GM21381 (cell line): ENCODE measurements at regions not wholly inside any gene's neighbourhood (a gene's known extent, or its start where the extent isn't known, plus 50 kb on each side); places are given as distances from the start of the nearest gene placed in this dataset.
A peak's percentile ranks its signal among the peaks of the same experiment; 100 is the strongest.
"Not testable (repeated sequence)": the region's sequence is repeated elsewhere in the genome, so short reads cannot be mapped to it uniquely, and the experiment has no call there.

Experiments used
- ATAC-seq: cut with Tn5 transposase; IDR thresholded peaks from one replicate; pipeline ENCODE4 v1.9.1; 2021; ENCODE audit warnings: mild to moderate bottlenecking, moderate library complexity; ENCODE audit not compliant: unreplicated experiment

DNA sequence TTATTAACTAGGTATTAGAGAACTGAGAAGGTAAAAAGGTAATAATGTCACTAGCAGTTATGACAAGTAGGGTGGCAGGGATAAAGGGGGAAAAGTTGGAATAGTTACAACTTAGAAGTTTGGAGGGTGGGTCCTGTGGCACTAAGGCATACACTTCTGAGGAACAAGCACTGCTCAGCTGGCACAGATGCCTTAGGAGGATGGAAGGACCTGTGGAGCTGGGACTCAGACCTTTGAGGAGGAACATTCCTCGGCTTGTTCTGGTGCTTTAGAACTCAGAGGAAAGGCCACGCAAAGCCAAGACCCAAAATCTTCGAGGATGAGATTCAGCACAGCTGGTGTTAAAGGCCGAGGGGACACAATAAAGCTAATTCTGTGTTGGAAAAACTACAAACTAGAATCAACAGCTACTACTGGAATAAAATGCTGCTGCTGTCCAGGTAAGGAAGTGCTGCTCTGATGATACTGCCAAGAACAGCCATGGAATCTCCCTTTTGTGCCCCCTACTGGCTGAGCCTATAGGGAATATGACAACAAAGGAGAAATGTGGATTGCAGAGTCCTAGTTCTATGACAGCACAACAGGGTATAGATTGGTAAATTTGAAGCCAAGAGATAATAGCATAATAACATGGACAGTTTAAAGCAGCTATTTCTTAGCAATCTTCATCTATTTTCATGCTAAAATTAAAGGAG lies 126.7 kb downstream of the SLC25A46 start:
- peak; percentile 80 for ATAC-seq

DNA sequence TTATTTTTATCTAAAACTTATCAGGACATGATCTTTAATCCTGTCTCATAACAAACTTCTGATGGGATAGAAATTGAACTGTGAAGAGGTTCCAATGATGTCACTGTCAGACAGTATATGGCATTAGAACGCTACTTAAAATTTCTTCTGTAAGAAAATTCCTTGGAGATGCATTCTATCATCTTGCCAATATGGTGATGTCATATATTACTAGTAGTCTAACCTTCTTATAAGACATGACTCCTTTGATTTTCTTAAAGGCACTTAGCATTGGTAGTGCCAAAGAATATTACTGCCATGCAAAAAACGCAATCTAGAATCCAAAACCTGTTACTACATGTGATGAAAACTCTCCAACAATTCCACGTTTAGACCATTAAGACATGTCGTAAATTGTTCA lies 131.1 kb downstream of the SLC25A46 start:
- ATAC-seq = no peak

DNA sequence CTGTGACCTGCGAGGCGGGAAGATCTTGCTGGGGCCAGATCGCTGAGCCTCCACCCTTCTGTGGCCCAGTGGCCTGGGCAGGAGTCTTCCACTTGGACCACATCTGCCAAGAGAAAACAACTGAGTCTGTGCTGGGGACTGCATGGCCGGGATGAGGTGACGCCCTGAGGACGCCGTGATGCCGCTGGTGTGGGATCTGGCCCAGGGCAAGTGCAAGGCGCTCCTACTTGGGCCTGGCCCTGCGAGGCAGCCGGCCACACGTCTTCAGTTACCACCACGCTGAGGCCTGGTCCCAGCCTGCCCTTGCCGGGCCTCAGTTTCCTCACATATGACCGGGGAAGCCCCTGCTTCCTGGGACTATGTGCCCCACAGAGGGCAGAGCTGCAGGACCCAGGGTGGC lies 133.4 kb downstream of the SLC25A46 start:
- ATAC-seq = no peak

DNA sequence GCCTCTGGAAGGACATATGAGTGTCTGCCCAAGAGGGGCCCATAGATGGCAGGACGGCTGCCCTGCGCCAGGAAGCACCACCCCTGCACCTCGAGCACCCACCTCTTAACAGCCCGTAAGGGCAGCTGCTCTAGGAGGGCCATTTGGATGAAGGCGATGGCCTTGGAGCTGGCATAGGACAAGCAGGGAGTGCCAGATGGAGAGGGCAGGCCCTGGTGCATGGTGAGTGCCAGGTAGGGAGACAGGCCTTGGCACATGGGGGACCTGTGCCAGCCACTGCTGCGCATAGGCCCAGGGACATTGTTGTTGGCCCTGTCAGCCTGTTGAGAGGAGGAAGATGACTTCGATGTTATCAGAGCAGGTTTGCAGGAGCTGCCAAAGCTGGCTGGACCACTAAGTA lies 134.2 kb downstream of the SLC25A46 start:
- no peak for ATAC-seq

DNA sequence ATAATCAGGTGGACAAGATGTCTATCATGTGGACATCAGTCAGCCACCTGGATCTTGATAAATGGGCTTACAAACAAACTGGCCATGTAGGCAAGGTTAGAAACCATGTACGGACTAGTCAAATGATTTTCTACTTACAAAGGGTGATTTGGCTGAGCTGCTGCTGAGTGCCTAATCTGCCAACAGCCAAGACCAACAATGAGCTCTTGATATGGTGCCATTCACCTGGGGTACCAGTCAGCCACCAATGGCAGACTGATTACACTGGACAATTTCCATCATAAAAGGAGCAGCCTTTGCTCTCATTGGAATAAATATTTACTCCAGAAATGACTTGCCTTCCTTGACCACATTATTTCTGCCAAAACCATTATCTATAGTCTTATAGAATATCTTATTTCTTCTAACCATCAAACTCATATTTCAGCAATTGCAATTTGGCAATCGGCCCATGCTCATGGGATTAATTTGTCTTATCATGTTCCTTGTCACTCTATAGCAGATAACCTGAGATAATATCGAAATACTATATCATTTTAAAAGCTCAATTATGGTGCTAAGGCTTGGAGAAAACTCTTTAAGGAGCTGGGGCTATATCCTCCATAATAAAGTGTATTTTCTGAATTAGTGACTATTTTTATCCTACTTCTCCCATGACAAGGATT lies 135.1 kb downstream of the SLC25A46 start:
- ATAC-seq = no peak

DNA sequence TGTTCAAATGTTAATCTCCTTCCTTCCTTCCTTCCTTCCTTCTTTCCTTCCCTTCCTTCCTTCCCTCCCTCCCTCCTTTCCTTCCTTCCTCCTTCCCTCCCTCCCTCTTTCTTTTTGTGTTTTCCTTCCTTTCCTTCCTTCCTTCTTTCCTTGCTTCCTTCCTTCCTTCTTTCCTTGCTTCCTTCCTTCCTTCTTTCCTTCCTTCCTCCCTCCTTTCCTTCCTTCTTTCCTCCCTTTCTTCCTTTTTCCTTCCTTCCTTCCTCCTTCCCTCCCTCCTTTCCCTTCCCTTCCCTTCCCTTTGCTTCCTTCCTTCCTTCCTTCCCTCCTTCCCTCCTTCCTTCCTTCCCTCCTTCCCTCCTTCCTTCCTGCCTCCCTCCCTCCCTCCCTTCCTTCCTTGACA lies 136.3 kb downstream of the SLC25A46 start:
- not testable (repeated sequence) for ATAC-seq

DNA sequence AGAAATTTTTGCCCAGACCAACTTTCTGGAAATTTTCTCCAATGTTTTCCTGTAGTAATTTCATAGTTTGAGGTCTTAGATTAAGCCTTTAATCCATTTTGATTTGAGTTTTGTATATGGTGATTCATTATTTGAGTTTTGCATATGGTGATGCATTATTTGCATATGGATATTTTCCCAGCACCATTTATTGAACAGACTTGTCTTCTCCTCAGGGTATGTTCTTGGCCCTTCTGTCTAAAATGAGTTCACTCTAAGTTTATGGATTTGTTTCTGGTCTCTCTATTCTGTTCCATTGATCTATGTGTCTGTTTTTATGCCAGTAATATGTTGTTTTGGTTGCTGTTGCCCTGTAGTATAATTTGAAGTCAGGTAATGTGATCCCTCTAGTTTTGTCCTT lies 139.3 kb downstream of the SLC25A46 start:
- ATAC-seq = no peak

DNA sequence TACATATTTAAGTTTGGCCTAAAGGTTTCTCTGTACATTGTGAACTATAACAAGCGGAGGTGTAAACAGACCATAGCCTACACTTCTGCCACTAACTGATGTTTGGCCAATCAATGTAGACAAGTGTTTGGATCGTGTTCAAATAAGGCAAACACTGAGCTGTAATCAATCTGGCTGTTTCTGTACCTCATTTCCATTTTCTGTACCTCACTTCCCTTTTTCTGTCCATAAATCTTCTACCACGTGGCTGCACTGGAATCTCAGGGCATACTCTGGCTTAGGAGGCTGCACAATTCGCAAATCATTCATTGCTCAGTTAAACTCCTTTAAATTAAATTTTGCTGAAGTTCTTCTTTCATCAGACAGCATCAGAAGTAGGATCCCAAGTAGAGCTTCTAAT lies 140.9 kb downstream of the SLC25A46 start:
- ATAC-seq = no peak

DNA sequence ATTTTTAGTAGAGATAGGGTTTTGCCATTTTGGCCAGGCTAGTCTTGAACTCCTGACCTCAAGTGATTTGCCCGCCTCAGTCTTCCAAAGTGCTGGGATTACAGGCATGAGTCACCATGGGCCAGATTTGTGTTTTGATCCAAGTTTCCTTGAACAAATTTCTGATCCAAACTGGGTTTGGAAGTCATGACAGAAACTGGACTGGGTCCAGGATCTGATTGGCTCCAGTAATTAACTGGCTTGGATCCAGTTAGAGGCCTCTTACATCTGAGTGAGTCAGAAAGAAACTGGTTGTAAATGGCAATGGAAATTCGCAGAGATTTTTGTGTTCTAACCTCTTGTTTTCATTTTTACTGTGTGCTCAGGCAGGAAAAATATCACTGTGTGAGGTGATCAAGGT lies 141.6 kb downstream of the SLC25A46 start:
- no peak for ATAC-seq

DNA sequence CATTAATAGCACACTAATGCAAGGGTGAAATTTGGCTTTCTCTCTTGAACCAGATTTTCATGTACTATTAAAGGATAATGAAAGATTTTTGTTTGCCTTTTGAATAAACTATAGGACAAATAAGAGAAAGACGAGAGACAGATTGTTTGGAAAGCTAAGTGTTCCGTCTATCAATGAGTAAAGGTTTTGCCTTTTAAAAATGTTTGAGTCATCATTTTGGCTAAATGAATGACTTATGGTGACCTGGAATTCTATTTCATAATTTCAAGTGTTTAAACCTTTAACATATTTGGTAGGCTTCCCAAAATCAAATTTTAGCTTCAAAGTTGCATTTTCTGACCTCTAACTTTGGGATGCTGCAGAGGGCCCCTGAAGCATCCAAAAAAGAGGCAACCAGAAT lies 145.2 kb downstream of the SLC25A46 start:
- no peak for ATAC-seq

DNA sequence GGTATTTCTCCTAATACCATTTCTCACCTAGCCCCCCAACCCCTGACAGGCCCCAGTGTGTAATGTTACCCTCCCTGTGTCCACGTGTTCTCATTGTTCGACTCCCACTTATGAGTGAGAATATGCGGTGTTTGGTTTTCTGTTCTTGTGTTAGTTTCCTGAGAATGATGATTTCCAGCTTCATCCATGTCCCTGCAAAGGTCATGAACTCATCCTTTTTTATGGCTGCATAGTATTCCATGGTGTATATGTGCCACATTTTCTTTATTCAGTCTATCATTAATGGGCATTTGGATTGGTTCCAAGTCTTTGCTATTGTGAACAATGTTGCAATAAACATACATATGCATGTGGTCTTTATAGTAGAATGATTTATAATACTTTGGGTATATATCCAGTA lies 148.4 kb downstream of the SLC25A46 start:
- not testable (repeated sequence) for ATAC-seq

DNA sequence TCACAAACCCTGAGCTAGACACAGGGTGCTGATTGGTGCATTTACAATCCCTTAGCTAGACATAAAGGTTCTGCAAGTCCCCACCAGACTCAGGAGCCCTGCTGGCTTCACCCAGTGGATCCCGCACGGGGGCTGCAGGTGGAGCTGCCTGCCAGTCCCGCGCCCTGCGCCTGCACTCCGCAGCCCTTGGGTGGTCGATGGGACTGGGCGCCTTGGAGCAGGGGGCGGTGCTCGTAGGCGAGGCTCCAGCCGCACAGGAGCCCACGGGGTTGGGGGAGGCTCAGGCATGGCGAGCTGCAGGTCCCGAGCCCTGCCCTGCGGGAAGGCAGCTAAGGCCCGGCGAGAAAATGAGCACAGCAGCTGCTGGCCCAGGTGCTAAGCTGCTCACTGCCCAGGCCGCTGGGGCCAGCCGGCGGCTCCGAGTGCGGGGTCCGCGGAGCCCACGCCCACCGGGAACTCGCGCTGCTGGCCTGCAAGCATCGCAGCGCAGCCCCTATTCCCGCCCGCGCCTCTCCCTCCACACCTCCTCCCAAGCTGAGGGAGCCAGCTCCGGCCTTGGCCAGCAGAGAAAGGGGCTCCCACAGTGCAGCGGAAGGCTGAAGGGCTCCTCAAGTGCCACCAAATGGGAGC lies 155.2 kb downstream of the SLC25A46 start:
- ATAC-seq = not testable (repeated sequence)

DNA sequence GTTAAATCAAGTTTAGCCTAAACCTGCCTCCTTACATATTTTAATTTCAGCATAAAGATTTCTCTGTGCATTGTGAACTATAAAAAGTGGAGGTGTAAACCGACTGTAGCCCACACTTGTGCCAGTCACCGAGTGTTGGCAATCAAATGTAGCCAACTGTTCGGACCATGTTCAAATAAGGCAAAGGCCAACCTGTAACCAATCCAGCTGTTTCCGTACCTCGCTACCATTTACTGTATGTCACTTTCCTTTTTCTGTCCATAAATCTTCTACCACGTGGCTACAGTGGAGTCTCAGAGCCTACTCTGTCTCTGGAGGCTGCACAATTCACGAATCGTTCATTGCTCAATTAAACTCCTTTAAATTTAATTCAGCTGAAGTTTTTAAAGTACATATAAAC lies 156.0 kb downstream of the SLC25A46 start:
- ATAC-seq = no peak

DNA sequence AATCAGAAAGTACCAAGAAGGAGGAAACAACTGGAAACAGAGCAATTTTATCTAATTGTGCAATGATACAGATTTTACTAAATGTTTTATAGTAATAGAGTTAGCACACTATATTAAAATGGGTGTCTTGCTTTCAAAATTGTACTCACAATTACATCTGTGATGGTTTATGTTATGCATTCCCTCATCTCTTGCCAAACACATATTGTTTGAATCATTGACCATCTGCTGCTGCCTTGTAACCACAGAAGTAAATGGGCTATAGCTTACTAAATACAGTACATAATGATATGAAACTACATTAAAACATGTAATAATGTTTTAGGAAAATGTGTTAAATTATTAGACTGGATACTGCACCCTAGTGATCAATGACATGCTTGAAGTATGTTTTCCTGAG lies 158.1 kb downstream of the SLC25A46 start:
- no peak for ATAC-seq

DNA sequence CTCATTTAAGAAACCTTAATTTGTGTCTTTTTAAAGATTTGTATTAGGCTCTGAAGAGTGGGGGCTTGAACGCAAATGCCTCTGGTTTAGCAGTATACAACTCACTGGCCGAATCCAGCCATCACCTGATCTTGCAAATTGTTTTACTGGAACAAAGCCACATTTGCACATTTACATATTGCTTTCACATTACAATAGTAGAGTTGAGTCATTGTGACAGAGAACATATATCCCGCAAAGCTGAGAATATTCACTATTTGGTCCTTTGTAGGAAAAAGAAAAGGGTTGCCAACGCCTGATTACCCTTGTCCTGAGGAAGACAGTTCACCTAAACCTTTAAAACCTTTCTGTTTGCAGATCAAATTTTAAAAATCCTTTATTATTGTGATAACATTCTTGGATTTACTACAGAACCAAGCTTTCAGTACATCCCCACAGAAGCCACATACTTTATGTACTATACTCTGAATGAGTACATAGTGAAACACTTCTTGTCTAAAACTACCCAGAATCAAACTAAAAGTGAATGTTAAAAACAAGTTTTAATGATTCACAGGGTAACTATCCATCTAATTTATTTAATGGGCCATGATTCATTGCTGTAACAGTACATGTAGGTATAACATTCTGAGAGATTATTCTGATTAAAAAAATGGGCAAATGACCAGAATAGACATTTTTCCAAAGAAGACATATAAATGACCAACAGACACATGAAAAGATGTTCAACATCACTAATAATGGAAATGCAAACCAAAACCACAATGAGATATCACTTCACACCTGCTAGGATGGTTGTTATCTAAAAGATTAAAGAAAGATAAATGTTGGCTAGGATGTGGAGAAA lies 161.0 kb downstream of the SLC25A46 start:
- peak; percentile 62 for ATAC-seq

DNA sequence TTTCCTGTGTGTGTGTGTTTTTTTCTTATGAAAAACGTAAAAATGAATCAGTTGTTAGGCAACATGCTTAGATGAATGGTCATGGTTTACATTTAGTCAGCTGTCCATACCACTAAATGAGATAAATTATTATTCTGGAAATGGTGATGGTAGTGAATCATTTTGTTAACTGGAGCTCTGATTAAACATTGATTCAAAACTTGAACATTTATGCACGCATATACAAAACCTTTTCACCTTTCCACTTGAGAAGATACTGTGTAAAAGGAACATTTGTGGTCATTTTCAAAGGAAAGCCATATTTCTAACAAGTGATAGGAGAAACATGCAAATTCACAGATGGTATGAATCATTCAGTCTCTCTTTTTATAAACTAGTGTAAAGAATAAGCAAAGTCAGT lies 162.0 kb downstream of the SLC25A46 start:
- ATAC-seq = no peak

DNA sequence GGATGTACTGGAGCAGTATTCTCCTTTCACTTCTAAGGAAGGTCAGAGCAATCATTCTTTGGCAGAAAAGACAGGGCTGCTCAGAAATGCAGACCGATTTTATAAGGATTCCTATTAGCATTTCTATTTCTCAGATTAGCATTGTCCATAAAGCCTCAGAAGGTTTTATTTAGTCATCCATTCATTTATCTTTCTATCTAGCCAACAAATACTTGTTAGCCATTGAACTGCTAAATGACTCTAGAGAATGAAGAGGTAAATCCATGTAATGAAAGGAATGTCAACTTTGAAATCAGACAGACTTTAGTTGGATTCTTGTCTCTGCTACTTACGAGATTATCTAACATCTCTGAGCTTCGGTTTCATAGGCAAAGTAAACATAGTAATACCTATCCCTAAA lies 165.2 kb downstream of the SLC25A46 start:
- ATAC-seq = no peak

DNA sequence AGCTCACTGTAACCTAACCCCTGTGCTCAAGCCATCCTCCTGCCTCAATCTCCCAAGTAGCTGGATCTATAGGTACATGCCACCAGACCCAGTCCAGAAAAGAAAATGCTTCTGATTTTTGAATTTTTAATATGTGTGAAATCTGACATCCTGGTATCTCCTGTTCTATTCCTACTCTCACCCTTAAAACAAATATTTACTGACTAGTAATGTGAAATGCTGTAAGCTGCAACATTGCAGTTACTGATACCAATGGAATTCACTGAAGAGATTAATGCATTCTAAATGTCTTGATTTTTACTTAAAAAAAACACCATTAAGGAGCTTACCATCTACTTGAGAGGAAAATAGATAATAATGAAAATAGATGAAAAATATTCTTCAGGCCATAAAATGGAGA lies 162.7 kb upstream of the TSLP start:
- no peak for ATAC-seq

DNA sequence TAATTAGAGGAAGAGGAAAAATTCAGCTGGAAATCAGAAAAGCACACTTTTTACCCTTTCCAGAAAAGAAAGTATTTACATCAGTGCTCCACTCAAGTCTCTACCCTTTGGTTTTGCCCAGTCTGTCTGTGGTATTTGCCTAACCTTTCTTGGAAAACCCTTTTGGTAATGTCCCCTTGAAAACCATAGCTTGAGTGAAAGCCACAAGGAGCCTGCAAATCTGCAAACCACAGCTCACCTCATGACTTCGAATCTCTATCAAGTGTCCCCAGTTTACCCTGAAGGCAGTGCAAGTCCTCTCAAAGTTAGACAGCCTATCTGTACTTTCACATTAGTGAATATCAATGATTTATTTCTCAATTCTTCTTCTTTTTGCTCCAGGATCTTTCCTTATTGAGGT lies 162.1 kb upstream of the TSLP start:
- no peak for ATAC-seq

DNA sequence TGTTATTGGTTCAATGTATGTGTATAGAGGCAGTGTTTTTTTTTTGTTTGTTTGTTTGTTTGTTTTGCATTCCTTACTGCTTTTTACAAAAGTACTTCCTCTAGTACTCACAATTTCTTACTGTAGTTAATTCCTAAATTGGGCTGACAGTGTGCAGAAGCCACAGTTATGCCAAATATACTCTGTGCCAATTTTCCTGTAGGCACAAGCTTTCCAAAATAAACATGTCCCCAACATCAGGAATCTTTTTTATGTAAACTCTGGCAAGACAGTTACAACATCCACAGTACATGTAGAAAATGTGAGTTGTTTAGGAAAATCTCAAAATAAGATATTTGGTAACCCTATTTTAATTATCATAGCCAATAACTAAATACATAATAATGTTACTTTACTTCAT lies 161.6 kb upstream of the TSLP start:
- ATAC-seq = no peak

DNA sequence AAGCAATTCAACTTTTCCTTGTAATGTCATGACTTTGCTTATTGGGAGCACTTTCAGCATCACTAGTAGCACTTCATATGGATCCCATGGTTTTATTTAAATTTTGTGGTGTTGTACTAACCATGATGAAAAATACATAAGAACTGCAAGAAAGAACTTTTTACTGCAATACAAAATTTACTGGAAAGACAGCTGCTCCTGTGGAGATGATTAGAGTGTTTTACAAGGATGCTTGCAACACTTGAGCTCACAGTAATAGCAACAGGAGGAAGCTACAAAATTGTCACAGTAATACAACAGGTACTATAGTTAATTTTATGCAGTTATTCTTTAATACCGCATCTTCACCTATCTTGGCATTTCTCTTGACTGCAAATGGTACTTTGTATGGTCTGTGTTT lies 158.3 kb upstream of the TSLP start:
- ATAC-seq = no peak
